Right lobe of liver (tissue), 6 donors: ENCODE measurements at regions not wholly inside any gene's neighbourhood (a gene's known extent, or its start where the extent isn't known, plus 50 kb on each side); places are given as distances from the start of the nearest gene placed in this dataset.

ENCODE experiments used
- ATAC-seq, 4 donors: fragments of 200-7000 bp; cut with Tn5 transposase; one replicate each; pipeline ENCODE4 v1.9.1; 2020; ENCODE audit warnings: mild to moderate bottlenecking in 4 of 4, moderate library complexity in 4 of 4
- DNase-seq, 3 donors: peaks; one replicate each; pipeline ENCODE4 v3.0.0-alpha.2; 2020
- H3K27ac ChIP-seq, 3 donors: fragments of 200-600 bp; one replicate each; pipeline ENCODE4 v1.8.0; 2022
- H3K27me3 ChIP-seq, 2 donors: fragments of 200-600 bp; one replicate each; pipeline ENCODE4 v1.8.0; 2022
- H3K36me3 ChIP-seq, 4 donors: fragments of 200-600 bp; sonication (generic) in 1 of 4; one replicate each; pipeline versions ENCODE4 v1.5.1 to v1.8.0; 2017 to 2022; ENCODE audit warnings: control low read depth in 1 of 4
- H3K4me1 ChIP-seq, 4 donors: fragments of 200-600 bp; sonication (generic) in 1 of 4; one replicate each; pipeline versions ENCODE4 v1.5.1 to v1.8.0; 2017 to 2022; ENCODE audit warnings: control low read depth in 1 of 4
- H3K4me3 ChIP-seq, 3 donors: fragments of 200-600 bp; one replicate each; pipeline ENCODE4 v1.8.0; 2022
- H3K9me3 ChIP-seq, 4 donors: fragments of 200-600 bp; sonication (generic) in 1 of 4; one replicate each; pipeline versions ENCODE4 v1.5.1 to v1.8.0; 2017 to 2022; ENCODE audit warnings: control low read depth in 1 of 4
- POLR2A ChIP-seq: fragments of 450-650 bp; IDR thresholded peaks from one replicate; pipeline ENCODE4 v1.6.1; 2017; ENCODE audit warnings: antibody characterized with exemption, mild to moderate bottlenecking
- WGBS: methylation state at CpG from one replicate; pipeline ENCODE4 v1.1.6; 2018; ENCODE audit warnings: low coverage, low lambda C conversion rate; ENCODE audit not compliant: insufficient coverage; ENCODE audit errors: missing lambda C conversion rate; 5-methylcytosine and 5-hydroxymethylcytosine counted together
- intact Hi-C, 2 donors: fragments of 100-400 bp; cut with DNase I; formaldehyde crosslinking; loops; one replicate each; pipeline versions ENCODE4 v1.11.2 to v1.14.1; 2022
- TF ChIP-seq, protein P1 (sequence below), 4 donors: fragments of 200-600 bp in 3 of 4; fragments of 450-650 bp in 1 of 4; IDR thresholded peaks; one replicate each; pipeline versions ENCODE4 v1.5.1 to v1.8.0; 2016 to 2022; ENCODE audit warnings: antibody characterized with exemption in 4 of 4, mild to moderate bottlenecking in 2 of 4
- donor health status: DM: no; HTN: yes; CAD: no.
- donor health status: DM: no; HTN: no; CAD: no.
- donor health status: DM: no; HTN: no; CAD: no.
- donor health status: DM: no; HTN: yes; CAD: no.
- donor health status: DM: no; HTN: yes; CAD: no.

DNA sequence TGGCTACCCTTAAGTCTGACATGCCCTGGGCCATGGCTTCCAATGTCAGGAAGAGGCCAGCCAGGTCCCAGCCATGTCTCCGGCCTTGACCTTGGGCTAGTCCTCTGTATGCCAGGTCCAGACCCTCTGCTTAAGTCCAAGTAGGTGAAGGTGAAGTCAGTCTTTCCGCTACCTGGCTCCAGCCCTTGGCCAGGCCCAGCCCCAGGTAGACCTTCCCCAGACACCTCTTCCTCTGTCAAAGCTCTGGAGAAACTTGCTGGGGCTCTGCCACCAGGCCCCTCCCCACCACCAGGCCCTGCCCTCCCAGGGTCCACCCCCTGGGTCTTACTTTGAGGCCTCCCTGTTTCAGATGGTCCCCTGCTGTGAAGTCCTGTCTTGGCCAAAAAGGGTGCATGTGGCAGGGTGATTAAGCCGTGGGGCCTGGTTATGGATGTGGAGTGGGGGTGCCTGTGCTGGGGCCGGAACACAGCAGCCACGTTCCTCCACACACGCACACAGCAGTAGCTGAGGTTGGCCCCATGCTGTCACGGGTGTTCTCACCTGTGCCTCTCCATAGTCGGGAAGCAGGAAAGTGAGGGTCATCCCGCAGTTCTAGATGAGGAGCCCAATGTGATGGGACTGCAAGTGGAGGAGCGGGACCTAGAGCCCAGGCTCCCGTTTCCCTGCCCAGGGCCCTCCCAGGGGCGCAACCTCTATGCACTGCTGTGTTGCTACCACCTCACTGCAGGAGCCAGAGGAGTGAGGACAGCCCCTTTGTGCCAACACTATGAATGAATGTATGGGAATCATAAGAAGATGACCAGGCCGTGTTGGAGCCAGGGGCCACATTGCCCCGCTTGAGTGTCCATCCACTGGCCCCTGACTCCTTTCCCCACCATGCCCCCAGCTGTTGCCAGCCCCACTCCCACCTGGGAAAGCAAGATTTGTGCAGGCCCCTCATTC is 72.2 kb downstream of the LINC01488 start:
- peak in 1 of 4 donors; percentile 24 for ATAC-seq
- Histone ChIP-seq H3K36me3 (no peaks in the 10 kb centered on the region), H3K9me3 (peaks cover 0 to 4% (median 0%) of the 10 kb centered on the region in 4 donors), H3K4me3 (no peak overlapping the region), H3K27ac (no peak overlapping the region), H3K27me3 (no peaks in the 10 kb centered on the region), H3K4me1 (no peaks in the 10 kb centered on the region)
- intact Hi-C loops, result no loop called here
- DNase-seq, result peak in 1 of 3 donors; percentile 27
- 84% methylated on average over 4 of the region's 14 CpGs for WGBS
- TF ChIP-seq, protein P1, sequence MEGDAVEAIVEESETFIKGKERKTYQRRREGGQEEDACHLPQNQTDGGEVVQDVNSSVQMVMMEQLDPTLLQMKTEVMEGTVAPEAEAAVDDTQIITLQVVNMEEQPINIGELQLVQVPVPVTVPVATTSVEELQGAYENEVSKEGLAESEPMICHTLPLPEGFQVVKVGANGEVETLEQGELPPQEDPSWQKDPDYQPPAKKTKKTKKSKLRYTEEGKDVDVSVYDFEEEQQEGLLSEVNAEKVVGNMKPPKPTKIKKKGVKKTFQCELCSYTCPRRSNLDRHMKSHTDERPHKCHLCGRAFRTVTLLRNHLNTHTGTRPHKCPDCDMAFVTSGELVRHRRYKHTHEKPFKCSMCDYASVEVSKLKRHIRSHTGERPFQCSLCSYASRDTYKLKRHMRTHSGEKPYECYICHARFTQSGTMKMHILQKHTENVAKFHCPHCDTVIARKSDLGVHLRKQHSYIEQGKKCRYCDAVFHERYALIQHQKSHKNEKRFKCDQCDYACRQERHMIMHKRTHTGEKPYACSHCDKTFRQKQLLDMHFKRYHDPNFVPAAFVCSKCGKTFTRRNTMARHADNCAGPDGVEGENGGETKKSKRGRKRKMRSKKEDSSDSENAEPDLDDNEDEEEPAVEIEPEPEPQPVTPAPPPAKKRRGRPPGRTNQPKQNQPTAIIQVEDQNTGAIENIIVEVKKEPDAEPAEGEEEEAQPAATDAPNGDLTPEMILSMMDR (IDR thresholded peaks at IDR 0.05), result no peak
- no peak for TF ChIP-seq POLR2A

DNA sequence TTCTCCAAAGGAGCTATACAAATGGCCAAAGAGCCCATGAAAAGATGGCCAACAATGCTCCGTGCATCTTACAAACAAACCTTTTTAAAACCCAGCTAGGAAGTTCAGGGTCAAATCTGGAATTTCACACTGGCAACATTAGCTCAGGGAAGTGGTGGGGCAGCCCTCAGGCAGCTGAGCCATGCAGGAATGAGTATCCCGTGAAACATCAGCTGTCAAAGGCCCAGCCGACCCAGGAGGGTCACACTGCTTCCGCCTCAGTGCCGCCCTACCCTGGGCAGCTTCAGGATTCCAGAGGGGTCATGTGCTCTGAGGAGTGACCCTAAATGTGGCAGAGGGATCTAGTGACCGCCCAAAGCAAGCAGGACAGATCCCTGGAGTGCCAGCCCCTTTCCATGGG is 73.4 kb downstream of the LINC01488 start:
- 100% methylated on average over 1 of the region's 6 CpGs for WGBS
- Histone ChIP-seq H3K9me3 (peaks cover 0 to 4% (median 0%) of the 10 kb centered on the region in 4 donors), H3K4me3 (no peak overlapping the region), H3K4me1 (no peaks in the 10 kb centered on the region), H3K36me3 (no peaks in the 10 kb centered on the region), H3K27me3 (no peaks in the 10 kb centered on the region), H3K27ac (no peak overlapping the region)
- intact Hi-C loops, result no loop called here
- DNase-seq (peak in 1 of 3 donors; percentile 27), ATAC-seq (no peak)
- TF ChIP-seq, protein P1 (IDR thresholded peaks at IDR 0.05), result no peak
- TF ChIP-seq POLR2A, result no peak

DNA sequence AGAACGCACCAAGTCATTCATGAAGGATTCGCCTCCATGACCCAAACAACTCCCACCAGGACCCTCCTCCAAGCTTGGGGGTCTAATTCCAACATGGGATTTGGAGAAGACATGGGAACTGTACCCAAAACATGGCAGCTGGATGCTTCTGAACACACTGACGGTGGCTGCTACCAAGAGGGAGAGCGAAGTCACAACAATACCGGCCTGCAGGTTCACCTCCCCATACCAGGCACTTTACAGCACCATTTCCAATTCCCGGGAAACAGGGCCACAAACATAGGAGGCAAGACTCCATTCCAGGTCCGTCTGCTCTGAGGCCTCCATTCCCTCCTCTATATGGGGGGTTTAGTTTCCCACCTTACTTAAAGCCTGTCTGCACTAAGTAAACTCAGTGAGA is 75.8 kb downstream of the LINC01488 start:
- H3K27me3 ChIP-seq, result no peaks in the 10 kb centered on the region
- no peak overlapping the region for H3K4me3 ChIP-seq
- ATAC-seq (no peak), DNase-seq (no peak)
- H3K27ac ChIP-seq, result no peak overlapping the region
- TF ChIP-seq POLR2A, result no peak
- TF ChIP-seq, protein P1 (IDR thresholded peaks at IDR 0.05), result no peak
- H3K36me3 ChIP-seq, result no peaks in the 10 kb centered on the region
- intact Hi-C loops, result no loop called here
- H3K9me3 ChIP-seq, result no peaks in the 10 kb centered on the region
- WGBS, result 50% methylated on average over 1 of the region's 7 CpGs
- no peaks in the 10 kb centered on the region for H3K4me1 ChIP-seq

DNA sequence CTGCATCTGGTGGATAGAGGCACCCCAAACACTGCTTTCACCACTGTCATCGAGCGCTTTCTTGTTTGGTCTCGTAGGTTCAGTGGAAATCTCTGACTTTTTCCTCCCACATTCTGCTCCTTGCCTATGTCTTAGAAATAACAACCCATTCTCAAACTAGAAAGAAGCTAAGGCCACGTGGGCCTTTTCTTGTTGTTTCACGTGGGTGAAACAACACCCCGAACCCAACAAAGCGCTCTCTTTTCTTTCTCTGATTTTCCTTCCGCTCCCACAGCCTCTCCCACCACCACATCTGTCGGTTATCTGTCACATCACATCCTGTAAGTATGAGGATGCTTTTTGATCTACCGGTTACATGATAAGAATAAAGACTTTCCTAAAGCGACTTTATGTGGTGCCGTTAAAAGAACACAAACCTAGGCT is 77.1 kb downstream of the LINC01488 start:
- no peaks in the 10 kb centered on the region for H3K9me3 ChIP-seq
- ATAC-seq, result no peak
- WGBS, result 59% methylated on average over 11 of the region's 12 CpGs
- intact Hi-C loops, result no loop called here
- H3K4me1 ChIP-seq, result no peaks in the 10 kb centered on the region
- H3K27me3 ChIP-seq, result no peaks in the 10 kb centered on the region
- no peak overlapping the region for H3K27ac ChIP-seq
- TF ChIP-seq, protein P1 (IDR thresholded peaks at IDR 0.05), result no peak
- no peak for TF ChIP-seq POLR2A
- H3K4me3 ChIP-seq, result no peak overlapping the region
- DNase-seq, result no peak
- H3K36me3 ChIP-seq, result no peaks in the 10 kb centered on the region
